ENCODE measurements at regions not wholly inside any gene's neighbourhood (a gene's known extent, or its start where the extent isn't known, plus 50 kb on each side); places are given as distances from the start of the nearest gene placed in this dataset.

DNA sequence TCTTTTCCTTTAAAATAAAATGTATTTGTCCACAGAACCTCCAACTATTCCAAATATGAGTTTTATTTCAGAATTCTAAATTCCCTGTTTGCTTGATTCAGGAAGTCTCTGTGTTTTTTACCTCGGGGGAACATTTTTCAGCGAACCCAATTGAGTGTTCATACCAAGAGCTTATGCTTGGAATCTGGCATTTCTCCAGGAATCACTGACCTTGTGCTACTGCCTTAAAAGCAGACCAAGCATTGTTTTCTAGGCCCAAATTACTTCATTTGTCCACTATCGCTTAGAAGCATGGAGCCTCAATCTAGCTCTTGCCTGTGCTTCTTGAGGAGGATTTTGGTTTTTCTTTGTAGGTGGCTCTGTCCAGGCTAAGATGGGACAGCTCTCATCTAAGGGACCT lies 59.4 kb downstream of the EBLN1 start:
- no peak for DNase-seq
- no peak overlapping the region for H3K27ac ChIP-seq (ENCODE audit: low read depth in 1 of 2, low read length in 2 of 2)
- TF ChIP-seq, protein P1, sequence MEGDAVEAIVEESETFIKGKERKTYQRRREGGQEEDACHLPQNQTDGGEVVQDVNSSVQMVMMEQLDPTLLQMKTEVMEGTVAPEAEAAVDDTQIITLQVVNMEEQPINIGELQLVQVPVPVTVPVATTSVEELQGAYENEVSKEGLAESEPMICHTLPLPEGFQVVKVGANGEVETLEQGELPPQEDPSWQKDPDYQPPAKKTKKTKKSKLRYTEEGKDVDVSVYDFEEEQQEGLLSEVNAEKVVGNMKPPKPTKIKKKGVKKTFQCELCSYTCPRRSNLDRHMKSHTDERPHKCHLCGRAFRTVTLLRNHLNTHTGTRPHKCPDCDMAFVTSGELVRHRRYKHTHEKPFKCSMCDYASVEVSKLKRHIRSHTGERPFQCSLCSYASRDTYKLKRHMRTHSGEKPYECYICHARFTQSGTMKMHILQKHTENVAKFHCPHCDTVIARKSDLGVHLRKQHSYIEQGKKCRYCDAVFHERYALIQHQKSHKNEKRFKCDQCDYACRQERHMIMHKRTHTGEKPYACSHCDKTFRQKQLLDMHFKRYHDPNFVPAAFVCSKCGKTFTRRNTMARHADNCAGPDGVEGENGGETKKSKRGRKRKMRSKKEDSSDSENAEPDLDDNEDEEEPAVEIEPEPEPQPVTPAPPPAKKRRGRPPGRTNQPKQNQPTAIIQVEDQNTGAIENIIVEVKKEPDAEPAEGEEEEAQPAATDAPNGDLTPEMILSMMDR (IDR thresholded peaks at IDR 0.05) = no peak
- no peak overlapping the region for H3K27ac Mint-ChIP-seq
- no peak overlapping the region for H3K4me3 ChIP-seq (replicated peaks in 1 of 3; ENCODE audit: low read depth in 2 of 3, low read length in 3 of 3)
- no peaks in the 10 kb centered on the region for H3K79me2 ChIP-seq (ENCODE audit: insufficient read depth, low read length)
- no peaks in the 10 kb centered on the region for H3K9me3 ChIP-seq (replicated peaks in 1 of 2; ENCODE audit: control insufficient read depth in 1 of 2, insufficient read depth in 1 of 2, low read length in 2 of 2)
- H3K9ac ChIP-seq (ENCODE audit: insufficient read depth, low read length, poor library complexity, severe bottlenecking) = no peak overlapping the region
- no peak overlapping the region for H2AFZ ChIP-seq (ENCODE audit: insufficient read depth, low read depth, low read length, poor library complexity, severe bottlenecking)
- no peaks in the 10 kb centered on the region for H4K20me1 ChIP-seq (ENCODE audit: insufficient read depth, low read length)
- no peaks in the 10 kb centered on the region for H3K36me3 ChIP-seq (replicated peaks in 1 of 2; ENCODE audit: control insufficient read depth in 1 of 2, insufficient read depth in 2 of 2, low read length in 2 of 2)
- no peak overlapping the region for H3K4me2 ChIP-seq (replicated peaks; ENCODE audit: extremely low read depth, low read length, poor library complexity, severe bottlenecking)
- 82% methylated on average over 2 of the region's 3 CpGs for WGBS (ENCODE audit: insufficient coverage)
- H3K4me1 ChIP-seq (ENCODE audit: control insufficient read depth in 1 of 2, insufficient read depth in 2 of 2, low read length in 2 of 2) = no peaks in the 10 kb centered on the region
- no peaks in the 10 kb centered on the region for H3K27me3 ChIP-seq (ENCODE audit: control insufficient read depth in 2 of 2, insufficient read depth in 2 of 2, low read length in 2 of 2)
- H3K36me3 Mint-ChIP-seq = no peaks in the 10 kb centered on the region
- H3K4me3 Mint-ChIP-seq = no peak overlapping the region
- intact Hi-C loops (cut with micrococcal nuclease) = no loop called here
- peaks cover 2 to 4% (median 2%) of the 10 kb centered on the region in 3 donors for H3K27me3 Mint-ChIP-seq (ENCODE audit: low read depth in 3 of 3)
- H3K4me1 Mint-ChIP-seq = peaks cover 12% of the 10 kb centered on the region
- peaks cover 0 to 4% (median 0%) of the 10 kb centered on the region in 7 donors for H3K9me3 Mint-ChIP-seq

DNA sequence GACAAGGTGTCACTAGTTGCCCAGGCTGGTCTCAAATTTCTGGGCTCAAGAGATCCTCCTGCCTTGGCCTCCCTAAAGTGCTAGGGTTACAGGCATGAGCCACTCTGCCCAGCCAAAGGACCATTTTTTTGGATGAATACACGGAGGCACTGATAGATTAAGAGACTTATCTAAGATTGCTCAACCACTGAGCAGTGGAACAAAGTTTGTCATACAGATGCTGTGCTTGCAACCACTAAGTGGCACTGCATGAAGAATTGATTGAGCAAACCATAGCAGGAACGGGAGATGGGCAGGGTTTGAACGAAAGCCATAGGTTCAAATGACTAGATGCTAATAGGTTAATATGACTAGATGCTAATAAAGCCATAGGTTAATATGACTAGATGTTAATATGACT lies 61.1 kb downstream of the EBLN1 start:
- Mint-ChIP-seq H3K9me3 (peaks cover 0 to 10% (median 3%) of the 10 kb centered on the region in 7 donors), H3K36me3 (no peaks in the 10 kb centered on the region), H3K27me3 (ENCODE audit: low read depth in 3 of 3) (peaks cover 0 to 4% (median 2%) of the 10 kb centered on the region in 3 donors), H3K4me1 (peaks cover 12% of the 10 kb centered on the region), H3K27ac (no peak overlapping the region), H3K4me3 (no peak overlapping the region)
- TF ChIP-seq, protein P1 (IDR thresholded peaks at IDR 0.05) = no peak
- Histone ChIP-seq H3K4me3 (replicated peaks in 1 of 3; ENCODE audit: low read depth in 2 of 3, low read length in 3 of 3) (no peak overlapping the region), H3K9ac (ENCODE audit: insufficient read depth, low read length, poor library complexity, severe bottlenecking) (no peak overlapping the region), H3K27ac (ENCODE audit: low read depth in 1 of 2, low read length in 2 of 2) (no peak overlapping the region), H2AFZ (ENCODE audit: insufficient read depth, low read depth, low read length, poor library complexity, severe bottlenecking) (no peak overlapping the region), H3K36me3 (replicated peaks in 1 of 2; ENCODE audit: control insufficient read depth in 1 of 2, insufficient read depth in 2 of 2, low read length in 2 of 2) (no peaks in the 10 kb centered on the region), H3K9me3 (replicated peaks in 1 of 2; ENCODE audit: control insufficient read depth in 1 of 2, insufficient read depth in 1 of 2, low read length in 2 of 2) (peaks cover 3 to 4% of the 10 kb centered on the region in 2 donors), H3K27me3 (ENCODE audit: control insufficient read depth in 2 of 2, insufficient read depth in 2 of 2, low read length in 2 of 2) (no peaks in the 10 kb centered on the region), H4K20me1 (ENCODE audit: insufficient read depth, low read length) (no peaks in the 10 kb centered on the region), H3K4me1 (ENCODE audit: control insufficient read depth in 1 of 2, insufficient read depth in 2 of 2, low read length in 2 of 2) (no peaks in the 10 kb centered on the region), H3K4me2 (replicated peaks; ENCODE audit: extremely low read depth, low read length, poor library complexity, severe bottlenecking) (no peak overlapping the region), H3K79me2 (ENCODE audit: insufficient read depth, low read length) (no peaks in the 10 kb centered on the region)
- intact Hi-C loops (cut with micrococcal nuclease) = no loop called here
- 41% methylated on average over 2 of the region's 3 CpGs for WGBS (ENCODE audit: insufficient coverage)
- no peak for DNase-seq
